Heart right ventricle (tissue), 16 donors: ENCODE measurements at regions not wholly inside any gene's neighbourhood (a gene's known extent, or its start where the extent isn't known, plus 50 kb on each side); places are given as distances from the start of the nearest gene placed in this dataset.

Source experiments
- ATAC-seq, 8 donors: fragments of 200-7000 bp; cut with Tn5 transposase; one replicate each; pipeline ENCODE4 v1.9.1; 2020; ENCODE audit warnings: mild to moderate bottlenecking in 8 of 8, moderate library complexity in 8 of 8, moderate number of reproducible peaks in 1 of 8
- DNase-seq, 2 donors: peaks; one replicate each; pipeline ENCODE4 v3.0.0-alpha.2; 2020
- H3K27ac ChIP-seq, 10 donors: fragments of 200-600 bp; sonication (generic) in 2 of 10; one replicate each; pipeline versions ENCODE4 v1.5.0 to v1.8.0; 2020 to 2022; ENCODE audit warnings: mild to moderate bottlenecking in 3 of 10
- H3K27me3 ChIP-seq, 7 donors: fragments of 200-600 bp; one replicate each; pipeline ENCODE4 v1.8.0; 2021 to 2022; ENCODE audit warnings: mild to moderate bottlenecking in 2 of 7
- H3K36me3 ChIP-seq, 9 donors: fragments of 200-600 bp; sonication (generic) in 1 of 9; one replicate each; pipeline versions ENCODE4 v1.5.0 to v1.8.0; 2020 to 2022; ENCODE audit warnings: mild to moderate bottlenecking in 2 of 9
- H3K4me1 ChIP-seq, 9 donors: fragments of 200-600 bp; sonication (generic) in 1 of 9; one replicate each; pipeline versions ENCODE4 v1.5.0 to v1.8.0; 2020 to 2022; ENCODE audit warnings: mild to moderate bottlenecking in 4 of 9
- H3K4me3 ChIP-seq, 10 donors: fragments of 200-600 bp; sonication (generic) in 2 of 10; one replicate each; pipeline versions ENCODE4 v1.5.0 to v1.8.0; 2020 to 2022; ENCODE audit warnings: mild to moderate bottlenecking in 7 of 10, moderate library complexity in 2 of 10
- H3K9me3 ChIP-seq, 11 donors: fragments of 200-600 bp in 10 of 11; sonication (generic) in 2 of 11; one replicate each; pipeline versions ENCODE4 v1.5.0 to v1.8.0; 2013 to 2022; ENCODE audit warnings: mild to moderate bottlenecking in 2 of 11, control low read depth in 1 of 11, moderate library complexity in 1 of 11
- WGBS, 2 donors: extraction: QIAGEN DNeasy Blood & Tissue Kit; methylation state at CpG; one replicate each; pipeline ENCODE4 v1.1.7; 2013; ENCODE audit warnings: inconsistent platforms in 1 of 2; 5-methylcytosine and 5-hydroxymethylcytosine counted together
- intact Hi-C, 10 donors: fragments of 100-400 bp; cut with DNase I; formaldehyde crosslinking; loops; one replicate each; pipeline versions ENCODE4 v1.11.1 to v1.14.2; 2022
- TF ChIP-seq, protein P1 (sequence below), 9 donors: fragments of 200-600 bp; sonication (generic) in 2 of 9; IDR thresholded peaks; one replicate each; pipeline versions ENCODE4 v1.5.0 to v1.8.0; 2021 to 2022; ENCODE audit warnings: antibody characterized with exemption in 9 of 9, mild to moderate bottlenecking in 5 of 9, moderate library complexity in 1 of 9
- donor health status: Arrhythmogenic right ventricular cardiomyopathy.
- donor health status: ischemic (EF 13 %, LVEDD 7.1; RV severe dilation, severe dysfunction).
- donor health status: healthy with polysubstance abuse.
- donor health status: DM: no; HTN: yes; CAD: no.
- donor health status: DM: no; HTN: no; CAD: no.
- donor health status: ischemic (EF 25% LVEDD 6.9; RV normal size, moderate dysfunction).
- donor health status: ischemic (EF 25% LVEDD 5.7; RV mildly dilated, moderate dysfunction).
- donor health status: healthy.
- donor health status: DM: yes; HTN: yes; CAD: no.
- donor health status: Ischemic cardiomyopathy.
- donor health status: ischemic (EF 35%, LVEDD 5.7; RV mildly dilated, moderate dysfunction).
- donor health status: nonischemic (EF 11% LVEDD 7.7; RV severe dilation, severe dysfunction).
- donor health status: DM: yes; HTN: yes; CAD: no.
- donor health status: PGD.
- donor health status: ischemic (EF 29% LVEDD 5.4; RV normal size, mild dysfunction).
- donor health status: nonischemic (EF 23%, LVEDD 6.1; RV moderate dilation, normal function).

DNA sequence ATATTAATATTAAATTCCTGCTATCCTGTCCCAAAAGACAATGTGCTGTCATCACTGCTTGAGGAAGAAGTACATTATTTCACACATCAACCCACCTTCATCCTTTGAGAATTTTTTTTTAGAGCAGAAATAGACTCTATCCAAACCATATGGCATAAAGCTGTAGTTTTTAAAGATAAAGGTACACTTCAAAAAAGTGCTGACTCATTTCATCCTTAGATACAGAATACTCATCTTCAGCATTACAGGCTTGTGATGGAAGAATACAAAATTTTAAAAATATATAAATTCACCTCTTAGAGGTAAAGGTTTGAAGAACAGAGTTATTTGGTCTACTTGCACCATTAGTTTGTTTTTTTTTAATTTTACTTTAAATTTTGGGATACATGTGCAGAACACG, 126.7 kb upstream of the ERG start:
- no peaks in the 10 kb centered on the region for H3K36me3 ChIP-seq
- intact Hi-C loops = no loop called here

DNA sequence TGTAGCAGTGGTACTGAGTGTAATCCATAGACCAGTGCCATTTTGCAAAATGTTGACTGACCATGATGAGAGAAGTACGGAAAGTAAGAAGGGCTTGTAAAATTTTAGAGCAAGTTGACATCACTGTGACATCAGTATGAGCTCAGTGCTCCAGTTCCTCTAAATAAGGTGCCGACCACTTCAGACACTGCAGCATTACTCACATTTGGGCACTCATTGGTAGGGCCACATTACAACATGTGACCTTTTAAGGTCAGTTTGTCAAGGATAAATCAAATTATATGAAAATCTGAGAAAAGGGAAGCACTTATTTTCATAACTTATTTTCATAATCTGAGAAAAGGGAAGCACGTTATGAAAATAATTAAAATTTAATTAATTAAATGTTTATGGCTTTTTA, 128.0 kb upstream of the ERG start:
- 95 to 97% methylated on average over 3 of the region's 3 CpGs for WGBS, 2 donors
- peaks cover 0 to 17% (median 0%) of the 10 kb centered on the region in 11 donors for H3K9me3 ChIP-seq
- H3K4me3 ChIP-seq = no peak overlapping the region
- peaks cover 0 to 3% (median 0%) of the 10 kb centered on the region in 7 donors for H3K27me3 ChIP-seq
- ATAC-seq (no peak), DNase-seq (no peak)
- H3K36me3 ChIP-seq = no peaks in the 10 kb centered on the region
- TF ChIP-seq, protein P1, sequence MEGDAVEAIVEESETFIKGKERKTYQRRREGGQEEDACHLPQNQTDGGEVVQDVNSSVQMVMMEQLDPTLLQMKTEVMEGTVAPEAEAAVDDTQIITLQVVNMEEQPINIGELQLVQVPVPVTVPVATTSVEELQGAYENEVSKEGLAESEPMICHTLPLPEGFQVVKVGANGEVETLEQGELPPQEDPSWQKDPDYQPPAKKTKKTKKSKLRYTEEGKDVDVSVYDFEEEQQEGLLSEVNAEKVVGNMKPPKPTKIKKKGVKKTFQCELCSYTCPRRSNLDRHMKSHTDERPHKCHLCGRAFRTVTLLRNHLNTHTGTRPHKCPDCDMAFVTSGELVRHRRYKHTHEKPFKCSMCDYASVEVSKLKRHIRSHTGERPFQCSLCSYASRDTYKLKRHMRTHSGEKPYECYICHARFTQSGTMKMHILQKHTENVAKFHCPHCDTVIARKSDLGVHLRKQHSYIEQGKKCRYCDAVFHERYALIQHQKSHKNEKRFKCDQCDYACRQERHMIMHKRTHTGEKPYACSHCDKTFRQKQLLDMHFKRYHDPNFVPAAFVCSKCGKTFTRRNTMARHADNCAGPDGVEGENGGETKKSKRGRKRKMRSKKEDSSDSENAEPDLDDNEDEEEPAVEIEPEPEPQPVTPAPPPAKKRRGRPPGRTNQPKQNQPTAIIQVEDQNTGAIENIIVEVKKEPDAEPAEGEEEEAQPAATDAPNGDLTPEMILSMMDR (IDR thresholded peaks at IDR 0.05) = no peak
- no peaks in the 10 kb centered on the region for H3K4me1 ChIP-seq
- intact Hi-C loops = no loop called here
- no peak overlapping the region for H3K27ac ChIP-seq

More for the DNA sequence above, 126.7 kb upstream of the ERG start:
- no peak for ATAC-seq
- no peak overlapping the region for H3K27ac ChIP-seq
- WGBS, 2 donors = 97 to 98% methylated on average over 1 of the region's 1 CpG
- no peak overlapping the region for H3K4me3 ChIP-seq
- no peak for DNase-seq
- TF ChIP-seq, protein P1 (IDR thresholded peaks at IDR 0.05) = no peak
- H3K27me3 ChIP-seq = peaks cover 0 to 3% (median 0%) of the 10 kb centered on the region in 7 donors
- H3K4me1 ChIP-seq = peaks cover 0 to under 1% (median 0%) of the 10 kb centered on the region in 9 donors
- H3K9me3 ChIP-seq = peaks cover 0 to 11% (median 0%) of the 10 kb centered on the region in 11 donors

DNA sequence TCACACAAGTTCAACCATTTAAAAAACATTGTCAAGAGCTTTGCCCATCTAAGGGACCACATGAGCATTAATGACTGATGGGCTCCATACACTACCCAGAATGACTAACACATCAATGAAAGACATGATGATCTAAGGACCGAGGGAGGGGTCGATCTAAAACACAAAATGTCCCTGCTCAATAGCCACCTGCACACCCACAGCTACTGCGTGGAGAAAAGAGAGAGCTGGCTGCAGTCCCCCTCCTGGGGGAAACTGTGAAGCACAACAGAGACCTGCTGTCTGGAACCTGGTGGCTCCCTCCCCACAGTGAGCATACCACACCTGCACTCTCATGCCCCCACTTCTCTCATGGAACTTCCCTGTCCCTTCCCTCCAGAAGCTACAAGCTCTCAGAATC, 130.1 kb upstream of the ERG start:
- H3K4me3 ChIP-seq = no peak overlapping the region
- TF ChIP-seq, protein P1 (IDR thresholded peaks at IDR 0.05) = no peak
- WGBS, 2 donors = 80 to 81% methylated on average over 3 of the region's 3 CpGs
- intact Hi-C loops = no loop called here
- H3K27ac ChIP-seq = no peak overlapping the region
- H3K27me3 ChIP-seq = peaks cover 0 to 11% (median 0%) of the 10 kb centered on the region in 7 donors
- no peaks in the 10 kb centered on the region for H3K36me3 ChIP-seq
- peaks cover 0 to 17% (median 0%) of the 10 kb centered on the region in 11 donors for H3K9me3 ChIP-seq
- H3K4me1 ChIP-seq = no peaks in the 10 kb centered on the region
- ATAC-seq = no peak
- DNase-seq = no peak

DNA sequence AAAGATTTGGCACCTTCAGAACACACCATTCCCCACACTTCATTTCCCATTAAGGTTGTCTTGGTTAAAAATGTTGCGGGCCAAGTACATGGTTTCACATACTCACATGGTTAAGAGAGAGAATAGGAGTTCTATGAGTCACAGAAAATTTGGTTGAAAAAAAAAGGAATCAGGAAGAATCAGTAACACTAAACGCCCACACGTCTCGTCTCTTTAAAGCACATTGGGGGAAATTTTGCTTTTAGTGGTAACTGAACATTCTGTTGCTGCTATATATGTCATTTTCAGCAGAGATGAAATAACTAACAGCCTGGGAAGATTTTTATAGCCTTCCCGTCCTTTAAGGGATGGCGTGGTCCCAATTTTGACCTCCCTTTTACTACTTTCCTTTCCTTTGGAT, 132.9 kb upstream of the ERG start:
- Histone ChIP-seq H3K27ac (no peak overlapping the region), H3K9me3 (peaks cover 0 to 22% (median 0%) of the 10 kb centered on the region in 11 donors), H3K36me3 (no peaks in the 10 kb centered on the region), H3K27me3 (peaks cover 0 to 11% (median 0%) of the 10 kb centered on the region in 7 donors), H3K4me3 (no peak overlapping the region), H3K4me1 (no peaks in the 10 kb centered on the region)
- intact Hi-C loops = no loop called here
- TF ChIP-seq, protein P1 (IDR thresholded peaks at IDR 0.05) = no peak
- DNase-seq (no peak), ATAC-seq (no peak)
- 72 to 73% methylated on average over 6 of the region's 6 CpGs for WGBS, 2 donors
